ENCODE measurements at regions not wholly inside any gene's neighbourhood (a gene's known extent, or its start where the extent isn't known, plus 50 kb on each side); places are given as distances from the start of the nearest gene placed in this dataset.

DNA sequence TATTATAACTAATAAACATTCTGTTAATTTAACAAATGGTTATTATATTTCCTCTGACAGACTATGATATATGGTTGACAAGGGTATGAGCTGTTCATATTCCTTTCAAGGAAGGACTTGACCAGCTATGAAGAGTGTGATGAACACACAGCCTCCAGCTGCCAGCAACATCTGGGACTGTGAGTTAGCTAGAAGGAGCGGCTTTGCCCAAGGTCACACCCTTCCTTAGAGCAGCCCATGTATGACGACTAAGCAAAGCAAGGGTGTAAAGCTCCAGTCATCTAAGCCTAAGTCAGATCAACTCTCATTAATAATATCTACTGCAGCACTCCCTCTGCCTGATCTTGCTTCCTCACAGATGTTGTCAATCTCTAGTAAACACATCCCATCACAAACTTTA, 355.4 kb downstream of the PLPP3 start:
- TF ChIP-seq, protein P1, sequence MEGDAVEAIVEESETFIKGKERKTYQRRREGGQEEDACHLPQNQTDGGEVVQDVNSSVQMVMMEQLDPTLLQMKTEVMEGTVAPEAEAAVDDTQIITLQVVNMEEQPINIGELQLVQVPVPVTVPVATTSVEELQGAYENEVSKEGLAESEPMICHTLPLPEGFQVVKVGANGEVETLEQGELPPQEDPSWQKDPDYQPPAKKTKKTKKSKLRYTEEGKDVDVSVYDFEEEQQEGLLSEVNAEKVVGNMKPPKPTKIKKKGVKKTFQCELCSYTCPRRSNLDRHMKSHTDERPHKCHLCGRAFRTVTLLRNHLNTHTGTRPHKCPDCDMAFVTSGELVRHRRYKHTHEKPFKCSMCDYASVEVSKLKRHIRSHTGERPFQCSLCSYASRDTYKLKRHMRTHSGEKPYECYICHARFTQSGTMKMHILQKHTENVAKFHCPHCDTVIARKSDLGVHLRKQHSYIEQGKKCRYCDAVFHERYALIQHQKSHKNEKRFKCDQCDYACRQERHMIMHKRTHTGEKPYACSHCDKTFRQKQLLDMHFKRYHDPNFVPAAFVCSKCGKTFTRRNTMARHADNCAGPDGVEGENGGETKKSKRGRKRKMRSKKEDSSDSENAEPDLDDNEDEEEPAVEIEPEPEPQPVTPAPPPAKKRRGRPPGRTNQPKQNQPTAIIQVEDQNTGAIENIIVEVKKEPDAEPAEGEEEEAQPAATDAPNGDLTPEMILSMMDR (IDR thresholded peaks at IDR 0.05; ENCODE audit: low read depth, low read length, missing control alignments): no peak
- no peak overlapping the region for H3K4me3 ChIP-seq (replicated peaks; ENCODE audit: low read depth, low read length)
- no peak for DNase-seq (ENCODE audit: extremely low read depth, low read depth)

DNA sequence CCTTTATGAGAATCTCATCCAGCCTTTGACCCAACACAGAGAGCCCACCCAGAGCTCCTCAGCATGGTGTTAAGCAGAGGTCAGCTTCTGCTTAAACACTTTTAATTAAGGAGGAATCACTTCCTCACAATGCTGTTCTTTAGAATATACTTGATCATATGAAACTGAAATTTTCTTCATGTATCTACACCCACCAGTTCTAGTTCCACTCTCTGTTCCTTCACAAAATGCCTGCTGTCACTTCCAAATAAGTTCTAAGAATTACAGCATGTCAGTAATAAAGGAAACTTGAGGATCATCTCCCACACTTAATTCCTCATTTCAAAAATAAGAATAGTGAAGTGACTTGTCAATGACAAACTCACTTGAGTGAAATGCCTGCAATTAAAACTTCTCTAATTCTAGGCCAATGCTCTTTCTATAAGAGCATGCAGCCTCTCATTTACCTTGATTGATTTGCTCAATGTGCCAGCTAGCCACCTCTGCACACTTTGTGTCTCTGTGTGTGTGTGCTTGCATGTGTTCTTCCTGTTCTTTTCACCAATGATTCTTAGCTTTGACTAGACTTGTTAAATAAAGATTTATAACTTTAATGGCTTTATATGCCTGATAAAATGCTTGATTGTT, 356.3 kb downstream of the PLPP3 start:
- H3K4me3 ChIP-seq (replicated peaks; ENCODE audit: low read depth, low read length): no peak overlapping the region
- DNase-seq (ENCODE audit: extremely low read depth, low read depth): no peak
- TF ChIP-seq, protein P1 (IDR thresholded peaks at IDR 0.05; ENCODE audit: low read depth, low read length, missing control alignments): no peak

DNA sequence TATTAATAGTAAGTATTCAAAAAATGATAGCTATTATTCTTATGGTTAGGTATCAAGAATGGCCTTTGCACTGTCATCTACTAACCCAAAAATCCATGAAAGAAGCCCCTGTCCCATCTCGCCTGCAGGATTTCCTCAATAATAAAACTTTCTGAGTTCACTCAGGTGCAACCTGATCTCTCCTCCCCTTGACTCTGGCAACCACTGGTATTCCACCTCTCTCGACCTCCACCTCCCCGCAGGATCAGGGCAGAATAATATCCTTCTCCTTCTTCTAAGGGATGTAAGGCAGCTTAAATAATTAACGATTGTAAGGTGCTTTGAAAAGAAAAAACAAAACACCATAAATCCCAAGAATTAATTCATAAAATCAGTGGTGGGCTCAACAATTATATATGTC, 359.3 kb downstream of the PLPP3 start:
- TF ChIP-seq, protein P1 (IDR thresholded peaks at IDR 0.05; ENCODE audit: low read depth, low read length, missing control alignments): no peak
- DNase-seq (ENCODE audit: extremely low read depth, low read depth): no peak

DNA sequence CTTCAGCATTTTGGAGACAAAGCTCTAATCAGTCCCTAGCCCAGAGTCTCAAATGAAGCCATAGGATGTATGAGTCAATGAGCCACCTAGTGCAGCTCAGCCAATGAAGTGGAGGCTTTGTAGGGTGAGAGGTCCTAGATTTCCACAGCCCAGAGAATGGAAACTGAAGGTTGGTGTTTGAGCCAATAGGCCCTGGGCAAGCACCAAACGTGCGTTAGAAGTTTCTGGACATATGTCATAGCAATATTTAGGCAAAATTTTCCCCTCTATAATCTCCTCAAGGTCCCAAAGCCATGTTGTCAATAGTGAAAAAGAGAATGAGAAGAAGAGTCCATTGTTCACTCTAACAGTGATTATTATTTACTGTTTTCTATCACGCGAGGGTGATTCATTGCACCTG, 361.3 kb downstream of the PLPP3 start:
- no peak for DNase-seq (ENCODE audit: extremely low read depth, low read depth)
- H3K4me3 ChIP-seq (replicated peaks; ENCODE audit: low read depth, low read length): no peak overlapping the region
- TF ChIP-seq, protein P1 (IDR thresholded peaks at IDR 0.05; ENCODE audit: low read depth, low read length, missing control alignments): no peak

More for the DNA sequence above, 359.3 kb downstream of the PLPP3 start:
- no peak overlapping the region for H3K4me3 ChIP-seq (replicated peaks; ENCODE audit: low read depth, low read length)

DNA sequence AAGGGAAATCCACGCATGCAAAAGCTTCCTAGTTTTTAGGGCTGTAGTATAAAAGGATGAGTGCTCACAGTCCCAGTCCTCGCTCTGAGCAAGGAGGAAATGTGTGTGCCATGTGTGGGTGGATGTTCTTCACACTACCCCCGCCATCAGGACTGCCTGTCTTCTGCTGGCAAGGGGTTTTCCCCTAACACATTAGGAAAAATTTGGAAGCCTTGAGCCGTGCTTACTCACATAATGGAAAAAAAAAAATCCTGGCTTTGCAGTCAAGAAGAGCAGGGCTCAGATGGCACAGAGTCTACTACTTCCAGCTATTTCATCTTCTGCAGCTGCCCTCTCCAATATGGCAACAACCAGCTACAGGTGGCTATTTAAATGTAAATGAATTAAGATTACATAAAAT, 363.1 kb downstream of the PLPP3 start:
- peak; percentile 58 for DNase-seq (ENCODE audit: extremely low read depth, low read depth)
- TF ChIP-seq, protein P1 (IDR thresholded peaks at IDR 0.05; ENCODE audit: low read depth, low read length, missing control alignments): no peak
- H3K4me3 ChIP-seq (replicated peaks; ENCODE audit: low read depth, low read length): no peak overlapping the region

DNA sequence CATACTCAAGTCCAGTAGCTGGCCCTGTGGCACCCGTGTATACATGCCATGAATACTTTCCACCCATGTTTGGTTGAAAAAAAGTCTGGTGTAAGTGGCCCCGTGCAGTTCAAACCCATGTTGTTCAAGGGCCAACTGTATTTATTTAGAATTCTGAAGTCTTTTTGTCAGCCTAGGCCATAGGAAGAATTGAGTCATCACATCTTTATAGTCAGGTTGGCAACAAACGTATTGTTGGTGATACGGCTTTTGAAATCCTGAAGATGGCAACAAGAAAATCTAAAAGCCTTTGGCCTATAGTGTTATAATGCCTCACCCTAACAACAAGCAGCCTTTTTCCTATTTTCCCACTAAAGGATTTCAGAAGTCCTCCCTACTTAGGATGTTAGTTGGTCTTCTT, 363.6 kb downstream of the PLPP3 start:
- TF ChIP-seq, protein P1 (IDR thresholded peaks at IDR 0.05; ENCODE audit: low read depth, low read length, missing control alignments): no peak
- no peak overlapping the region for H3K4me3 ChIP-seq (replicated peaks; ENCODE audit: low read depth, low read length)

DNA sequence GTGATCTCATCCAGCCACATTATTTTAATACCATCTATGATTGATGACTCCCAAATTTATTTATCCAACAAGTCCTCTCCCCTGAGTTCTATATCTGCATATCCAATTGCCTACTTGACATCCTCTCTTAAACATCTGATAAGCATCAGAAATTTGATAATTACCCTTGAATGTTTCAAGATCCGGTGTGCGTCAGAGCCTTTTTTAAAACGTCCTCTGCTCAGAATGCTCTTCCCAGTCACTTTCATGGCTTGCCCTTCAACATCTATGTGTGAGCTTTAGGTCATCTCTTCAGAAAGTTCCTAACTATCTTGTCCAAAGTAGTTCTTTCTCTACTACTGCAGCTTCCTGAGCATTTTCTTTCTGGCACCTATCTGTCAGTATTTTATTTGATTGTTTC, 364.3 kb downstream of the PLPP3 start:
- DNase-seq (ENCODE audit: extremely low read depth, low read depth): no peak
- TF ChIP-seq, protein P1 (IDR thresholded peaks at IDR 0.05; ENCODE audit: low read depth, low read length, missing control alignments): no peak

More for the DNA sequence above, 363.6 kb downstream of the PLPP3 start:
- DNase-seq (ENCODE audit: extremely low read depth, low read depth): no peak

More for the DNA sequence above, 364.3 kb downstream of the PLPP3 start:
- H3K4me3 ChIP-seq (replicated peaks; ENCODE audit: low read depth, low read length): no peak overlapping the region

Data from HFF-Myc (cell line).